H1 (cell line): ENCODE measurements at regions not wholly inside any gene's neighbourhood (a gene's known extent, or its start where the extent isn't known, plus 50 kb on each side); places are given as distances from the start of the nearest gene placed in this dataset.

Experiments used
- CTCF ChIA-PET: fragments of 300-600 bp; sonication (Branson Sonifier 250); formaldehyde crosslinking; loops from one replicate; lab custom pipeline; 2021; ENCODE audit not compliant: partially characterized antibody; lab: Charles Lee
- POLR2A ChIA-PET: fragments of 300-600 bp; sonication (Branson Sonifier 250); formaldehyde crosslinking; loops from one replicate; lab custom pipeline; 2021; ENCODE audit warnings: inconsistent platforms; ENCODE audit not compliant: partially characterized antibody; lab: Charles Lee
- DNase-seq, 2 experiments: peaks; one replicate each; pipeline versions ENCODE4 v3.0.0 to v3.0.0-alpha.2; 2010 to 2022; ENCODE audit warnings: low spot score in 2 of 2, low read depth in 1 of 2, mixed read lengths in 1 of 2
- FAIRE-seq: peaks from 2 replicates; lab custom pipeline; 2011; peaks lifted over from hg19 to GRCh38; lab: Jason Lieb, UNC
- H2AFZ ChIP-seq: 2 replicates; pipeline ENCODE4 v1.8.1; 2012; ENCODE audit warnings: low read length, inconsistent platforms
- H2AK5ac ChIP-seq: 2 replicates; pipeline ENCODE4 v1.6.1; 2013; ENCODE audit warnings: low read depth, low read length
- H2BK120ac ChIP-seq: replicated peaks from 2 replicates; pipeline ENCODE3; 2013; ENCODE audit warnings: low read depth, low read length, inconsistent platforms
- H2BK12ac ChIP-seq: 2 replicates; pipeline ENCODE4 v1.6.1; 2013; ENCODE audit warnings: low read depth, low read length
- H2BK15ac ChIP-seq: 2 replicates; pipeline ENCODE4 v1.6.1; 2013; ENCODE audit warnings: low read length
- H2BK20ac ChIP-seq: 2 replicates; pipeline ENCODE4 v1.6.1; 2013; ENCODE audit warnings: low read length
- H2BK5ac ChIP-seq: 2 replicates; pipeline ENCODE4 v1.6.1; 2013; ENCODE audit warnings: low read depth, low read length
- H3K14ac ChIP-seq: 2 replicates; pipeline ENCODE4 v1.6.1; 2013; ENCODE audit warnings: inconsistent platforms; ENCODE audit not compliant: insufficient read length
- H3K18ac ChIP-seq: 2 replicates; pipeline ENCODE4 v1.6.1; 2013; ENCODE audit warnings: low read length; ENCODE audit errors: extremely low read depth
- H3K23ac ChIP-seq: 2 replicates; pipeline ENCODE4 v1.6.1; 2013; ENCODE audit warnings: inconsistent platforms; ENCODE audit not compliant: insufficient read length
- H3K23me2 ChIP-seq: 2 replicates; pipeline ENCODE4 v1.6.1; 2013; ENCODE audit warnings: low read depth, low read length
- H3K27ac ChIP-seq: 2 replicates; pipeline ENCODE4 v1.6.1; 2011; ENCODE audit warnings: low read depth, low read length, inconsistent platforms
- H3K27me3 ChIP-seq, 4 experiments: replicated peaks in 1 of 4; 1 replicate in 1 of 4; 2 replicates in 3 of 4; pipeline versions ENCODE4 v1.6.1 to v1.8.1; 2011 to 2013; ENCODE audit warnings: low read length in 3 of 4, mild to moderate bottlenecking in 3 of 4, inconsistent platforms in 2 of 4, mixed read lengths in 2 of 4, moderate library complexity in 1 of 4; ENCODE audit not compliant: control insufficient read depth in 3 of 4, insufficient read depth in 3 of 4; ENCODE audit errors: extremely low read depth in 1 of 4
- H3K36me3 ChIP-seq, 4 experiments: 2 replicates each; pipeline versions ENCODE4 v1.6.1 to v1.8.1; 2011 to 2013; ENCODE audit warnings: mild to moderate bottlenecking in 4 of 4, low read length in 3 of 4, moderate library complexity in 2 of 4, control low read depth in 1 of 4, inconsistent platforms in 1 of 4; ENCODE audit not compliant: insufficient read depth in 4 of 4, control insufficient read depth in 2 of 4
- H3K4ac ChIP-seq: replicated peaks from 2 replicates; pipeline ENCODE3; 2013; ENCODE audit warnings: low read length, low read depth, mixed read lengths, inconsistent platforms; ENCODE audit not compliant: insufficient read length
- H3K4me1 ChIP-seq, 4 experiments: replicated peaks in 1 of 4; 1 replicate in 1 of 4; 2 replicates in 3 of 4; pipeline versions ENCODE4 v1.6.1 to v1.8.1; 2011 to 2013; ENCODE audit warnings: low read length in 3 of 4, inconsistent platforms in 2 of 4, mixed read lengths in 1 of 4; ENCODE audit not compliant: insufficient read depth in 4 of 4, control insufficient read depth in 3 of 4
- H3K4me2 ChIP-seq, 2 experiments: 2 replicates each; pipeline versions ENCODE4 v1.6.1 to v1.8.1; 2011 to 2013; ENCODE audit warnings: low read depth in 2 of 2, low read length in 2 of 2, control low read depth in 1 of 2, inconsistent platforms in 1 of 2, mild to moderate bottlenecking in 1 of 2; ENCODE audit not compliant: insufficient read depth in 1 of 2
- H3K4me3 ChIP-seq, 4 experiments: fragments of 200-600, 300-600 bp in 1 of 4; sonication (generic), shearing (Covaris generic), sonication (Bioruptor Twin) in 1 of 4; 2 replicates each; pipeline versions ENCODE4 v1.5.1 to v1.8.1; 2011 to 2016; ENCODE audit warnings: low read length in 4 of 4, low read depth in 3 of 4, control low read depth in 2 of 4, inconsistent platforms in 2 of 4, mild to moderate bottlenecking in 2 of 4, mixed read lengths in 1 of 4, moderate library complexity in 1 of 4; ENCODE audit not compliant: insufficient read depth in 2 of 4; ENCODE audit errors: extremely low read depth in 1 of 4
- H3K56ac ChIP-seq: replicated peaks from 2 replicates; pipeline ENCODE3; 2013; ENCODE audit warnings: low read depth, mild to moderate bottlenecking, mixed read lengths, low read length, inconsistent platforms; ENCODE audit not compliant: insufficient read length
- H3K79me1 ChIP-seq: 2 replicates; pipeline ENCODE4 v1.6.1; 2013; ENCODE audit warnings: low read depth, low read length, control low read depth
- H3K79me2 ChIP-seq, 2 experiments: 2 replicates each; pipeline versions ENCODE4 v1.6.1 to v1.8.1; 2012 to 2013; ENCODE audit warnings: low read length in 2 of 2, mild to moderate bottlenecking in 2 of 2, inconsistent platforms in 1 of 2; ENCODE audit not compliant: insufficient read depth in 2 of 2, control insufficient read depth in 1 of 2
- H3K9ac ChIP-seq, 4 experiments: replicated peaks in 1 of 4; 1 replicate in 1 of 4; 2 replicates in 3 of 4; pipeline versions ENCODE4 v1.6.1 to v1.8.1; 2011 to 2013; ENCODE audit warnings: low read depth in 3 of 4, low read length in 3 of 4, control low read depth in 2 of 4, mild to moderate bottlenecking in 2 of 4, moderate library complexity in 2 of 4, inconsistent platforms in 1 of 4; ENCODE audit errors: extremely low read depth in 1 of 4
- H3K9me3 ChIP-seq, 2 experiments: 2 replicates each; pipeline versions ENCODE4 v1.6.1 to v1.8.1; 2012 to 2013; ENCODE audit warnings: mild to moderate bottlenecking in 2 of 2, moderate library complexity in 2 of 2, control low read depth in 1 of 2, inconsistent platforms in 1 of 2, low read depth in 1 of 2, low read length in 1 of 2, mixed read lengths in 1 of 2; ENCODE audit not compliant: insufficient read depth in 2 of 2
- H4K20me1 ChIP-seq, 2 experiments: replicated peaks in 1 of 2; 2 replicates each; pipeline versions ENCODE3 to v1.8.1; 2011 to 2013; ENCODE audit warnings: inconsistent platforms in 2 of 2, low read length in 2 of 2, mild to moderate bottlenecking in 1 of 2; ENCODE audit not compliant: insufficient read depth in 2 of 2, control insufficient read depth in 1 of 2
- H4K5ac ChIP-seq: 2 replicates; pipeline ENCODE4 v1.6.1; 2013; ENCODE audit warnings: low read length, low read depth, mixed read lengths, inconsistent platforms; ENCODE audit not compliant: insufficient read length
- H4K8ac ChIP-seq: 2 replicates; pipeline ENCODE4 v1.8.0; 2013; ENCODE audit warnings: mild to moderate bottlenecking, moderate library complexity, low read length, inconsistent platforms; ENCODE audit not compliant: insufficient read depth; ENCODE audit errors: extremely low read depth
- H4K91ac ChIP-seq: replicated peaks from 2 replicates; pipeline ENCODE3; 2013; ENCODE audit warnings: low read length, mixed read lengths, inconsistent platforms; ENCODE audit not compliant: insufficient read length
- WGBS, 2 experiments: shearing (Covaris generic) in 1 of 2; methylation state at CpG; one replicate each; pipeline versions ENCODE4 v1.1.6 to v1.1.7; 2013 to 2015; ENCODE audit warnings: low lambda C conversion rate in 2 of 2, mixed read lengths in 2 of 2, inconsistent platforms in 1 of 2, low coverage in 1 of 2, missing lambda C conversion rate in 1 of 2; ENCODE audit not compliant: insufficient replicate concordance in 2 of 2, insufficient coverage in 1 of 2, insufficient read length in 1 of 2; ENCODE audit errors: extremely low coverage in 1 of 2, missing lambda C conversion rate in 1 of 2; 5-methylcytosine and 5-hydroxymethylcytosine counted together
- TF ChIP-seq, protein P1 (sequence below): fragments of 300-600 bp; sonication (generic); IDR thresholded peaks from 2 replicates; pipeline ENCODE4 v1.7.1; 2012; ENCODE audit warnings: low read length, moderate library complexity, mild to moderate bottlenecking, inconsistent platforms; ENCODE audit not compliant: insufficient replicate concordance

DNA sequence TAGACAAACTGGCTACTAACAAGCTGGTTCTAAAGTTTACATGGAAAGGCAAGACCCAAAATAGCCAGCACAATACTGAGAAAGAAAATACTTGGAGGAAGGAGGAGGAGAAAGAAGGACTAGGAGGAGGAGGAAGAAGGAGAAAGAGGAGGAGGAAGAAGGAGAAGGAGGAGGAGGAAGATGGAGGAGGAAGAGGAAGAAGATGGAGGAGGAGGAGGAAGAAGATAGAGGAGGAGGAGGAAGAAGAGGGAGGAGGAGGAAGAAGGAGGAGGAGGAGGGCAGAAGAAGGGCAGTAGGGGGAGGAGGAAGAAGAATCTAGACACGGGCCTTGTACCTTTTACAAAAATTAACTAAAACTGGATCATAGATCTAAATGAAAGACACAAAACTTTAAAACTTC, 92.6 kb downstream of the METTL4 start:
- Histone ChIP-seq H3K4me3 (no peak overlapping the region), H3K9ac (no peak overlapping the region), H3K23me2 (no peaks in the 10 kb centered on the region), H3K9me3 (no peaks in the 10 kb centered on the region), H3K56ac (no peak overlapping the region), H4K20me1 (no peaks in the 10 kb centered on the region), H4K5ac (no peak overlapping the region), H3K27me3 (no peaks in the 10 kb centered on the region), H4K91ac (no peak overlapping the region), H3K79me2 (no peaks in the 10 kb centered on the region), H2BK120ac (no peak overlapping the region), H3K27ac (no peak overlapping the region), H4K8ac (no peak overlapping the region), H2AK5ac (no peak overlapping the region), H2BK15ac (no peak overlapping the region), H3K4ac (no peak overlapping the region), H3K79me1 (no peaks in the 10 kb centered on the region), H2BK20ac (no peak overlapping the region), H2BK5ac (no peak overlapping the region), H3K23ac (no peak overlapping the region), H2BK12ac (no peak overlapping the region), H3K4me1 (no peaks in the 10 kb centered on the region), H3K36me3 (no peaks in the 10 kb centered on the region), H3K4me2 (no peak overlapping the region), H2AFZ (no peak overlapping the region), H3K18ac (no peak overlapping the region), H3K14ac (no peak overlapping the region)
- POLR2A ChIA-PET = no interaction called here
- DNase-seq = no peak
- 86% methylated on average over 1 of the region's 1 CpG; no CpG with 5 or more reads in 1 of the 2 experiments for WGBS, 2 experiments
- FAIRE-seq = no peak
- CTCF ChIA-PET = interaction anchor here (1.1 kb wide), 1 partner anchor 374 kb away, joined by 3 read pairs; no protein-coding TSS in a partner anchor
- TF ChIP-seq, protein P1, sequence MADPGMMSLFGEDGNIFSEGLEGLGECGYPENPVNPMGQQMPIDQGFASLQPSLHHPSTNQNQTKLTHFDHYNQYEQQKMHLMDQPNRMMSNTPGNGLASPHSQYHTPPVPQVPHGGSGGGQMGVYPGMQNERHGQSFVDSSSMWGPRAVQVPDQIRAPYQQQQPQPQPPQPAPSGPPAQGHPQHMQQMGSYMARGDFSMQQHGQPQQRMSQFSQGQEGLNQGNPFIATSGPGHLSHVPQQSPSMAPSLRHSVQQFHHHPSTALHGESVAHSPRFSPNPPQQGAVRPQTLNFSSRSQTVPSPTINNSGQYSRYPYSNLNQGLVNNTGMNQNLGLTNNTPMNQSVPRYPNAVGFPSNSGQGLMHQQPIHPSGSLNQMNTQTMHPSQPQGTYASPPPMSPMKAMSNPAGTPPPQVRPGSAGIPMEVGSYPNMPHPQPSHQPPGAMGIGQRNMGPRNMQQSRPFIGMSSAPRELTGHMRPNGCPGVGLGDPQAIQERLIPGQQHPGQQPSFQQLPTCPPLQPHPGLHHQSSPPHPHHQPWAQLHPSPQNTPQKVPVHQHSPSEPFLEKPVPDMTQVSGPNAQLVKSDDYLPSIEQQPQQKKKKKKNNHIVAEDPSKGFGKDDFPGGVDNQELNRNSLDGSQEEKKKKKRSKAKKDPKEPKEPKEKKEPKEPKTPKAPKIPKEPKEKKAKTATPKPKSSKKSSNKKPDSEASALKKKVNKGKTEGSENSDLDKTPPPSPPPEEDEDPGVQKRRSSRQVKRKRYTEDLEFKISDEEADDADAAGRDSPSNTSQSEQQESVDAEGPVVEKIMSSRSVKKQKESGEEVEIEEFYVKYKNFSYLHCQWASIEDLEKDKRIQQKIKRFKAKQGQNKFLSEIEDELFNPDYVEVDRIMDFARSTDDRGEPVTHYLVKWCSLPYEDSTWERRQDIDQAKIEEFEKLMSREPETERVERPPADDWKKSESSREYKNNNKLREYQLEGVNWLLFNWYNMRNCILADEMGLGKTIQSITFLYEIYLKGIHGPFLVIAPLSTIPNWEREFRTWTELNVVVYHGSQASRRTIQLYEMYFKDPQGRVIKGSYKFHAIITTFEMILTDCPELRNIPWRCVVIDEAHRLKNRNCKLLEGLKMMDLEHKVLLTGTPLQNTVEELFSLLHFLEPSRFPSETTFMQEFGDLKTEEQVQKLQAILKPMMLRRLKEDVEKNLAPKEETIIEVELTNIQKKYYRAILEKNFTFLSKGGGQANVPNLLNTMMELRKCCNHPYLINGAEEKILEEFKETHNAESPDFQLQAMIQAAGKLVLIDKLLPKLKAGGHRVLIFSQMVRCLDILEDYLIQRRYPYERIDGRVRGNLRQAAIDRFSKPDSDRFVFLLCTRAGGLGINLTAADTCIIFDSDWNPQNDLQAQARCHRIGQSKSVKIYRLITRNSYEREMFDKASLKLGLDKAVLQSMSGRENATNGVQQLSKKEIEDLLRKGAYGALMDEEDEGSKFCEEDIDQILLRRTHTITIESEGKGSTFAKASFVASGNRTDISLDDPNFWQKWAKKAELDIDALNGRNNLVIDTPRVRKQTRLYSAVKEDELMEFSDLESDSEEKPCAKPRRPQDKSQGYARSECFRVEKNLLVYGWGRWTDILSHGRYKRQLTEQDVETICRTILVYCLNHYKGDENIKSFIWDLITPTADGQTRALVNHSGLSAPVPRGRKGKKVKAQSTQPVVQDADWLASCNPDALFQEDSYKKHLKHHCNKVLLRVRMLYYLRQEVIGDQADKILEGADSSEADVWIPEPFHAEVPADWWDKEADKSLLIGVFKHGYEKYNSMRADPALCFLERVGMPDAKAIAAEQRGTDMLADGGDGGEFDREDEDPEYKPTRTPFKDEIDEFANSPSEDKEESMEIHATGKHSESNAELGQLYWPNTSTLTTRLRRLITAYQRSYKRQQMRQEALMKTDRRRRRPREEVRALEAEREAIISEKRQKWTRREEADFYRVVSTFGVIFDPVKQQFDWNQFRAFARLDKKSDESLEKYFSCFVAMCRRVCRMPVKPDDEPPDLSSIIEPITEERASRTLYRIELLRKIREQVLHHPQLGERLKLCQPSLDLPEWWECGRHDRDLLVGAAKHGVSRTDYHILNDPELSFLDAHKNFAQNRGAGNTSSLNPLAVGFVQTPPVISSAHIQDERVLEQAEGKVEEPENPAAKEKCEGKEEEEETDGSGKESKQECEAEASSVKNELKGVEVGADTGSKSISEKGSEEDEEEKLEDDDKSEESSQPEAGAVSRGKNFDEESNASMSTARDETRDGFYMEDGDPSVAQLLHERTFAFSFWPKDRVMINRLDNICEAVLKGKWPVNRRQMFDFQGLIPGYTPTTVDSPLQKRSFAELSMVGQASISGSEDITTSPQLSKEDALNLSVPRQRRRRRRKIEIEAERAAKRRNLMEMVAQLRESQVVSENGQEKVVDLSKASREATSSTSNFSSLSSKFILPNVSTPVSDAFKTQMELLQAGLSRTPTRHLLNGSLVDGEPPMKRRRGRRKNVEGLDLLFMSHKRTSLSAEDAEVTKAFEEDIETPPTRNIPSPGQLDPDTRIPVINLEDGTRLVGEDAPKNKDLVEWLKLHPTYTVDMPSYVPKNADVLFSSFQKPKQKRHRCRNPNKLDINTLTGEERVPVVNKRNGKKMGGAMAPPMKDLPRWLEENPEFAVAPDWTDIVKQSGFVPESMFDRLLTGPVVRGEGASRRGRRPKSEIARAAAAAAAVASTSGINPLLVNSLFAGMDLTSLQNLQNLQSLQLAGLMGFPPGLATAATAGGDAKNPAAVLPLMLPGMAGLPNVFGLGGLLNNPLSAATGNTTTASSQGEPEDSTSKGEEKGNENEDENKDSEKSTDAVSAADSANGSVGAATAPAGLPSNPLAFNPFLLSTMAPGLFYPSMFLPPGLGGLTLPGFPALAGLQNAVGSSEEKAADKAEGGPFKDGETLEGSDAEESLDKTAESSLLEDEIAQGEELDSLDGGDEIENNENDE = no peak
